Osteoblast (primary cell): ENCODE measurements at regions not wholly inside any gene's neighbourhood (a gene's known extent, or its start where the extent isn't known, plus 50 kb on each side); places are given as distances from the start of the nearest gene placed in this dataset.

Experiments used
- DNase-seq: peaks from one replicate; pipeline ENCODE4 v3.0.0; 2011; ENCODE audit warnings: low spot score, mixed read lengths; ENCODE audit not compliant: insufficient read length; ENCODE audit errors: missing footprints
- H2AFZ ChIP-seq: 2 replicates; pipeline ENCODE4 v1.6.0; 2011; ENCODE audit warnings: mild to moderate bottlenecking, low read length
- H3K27ac ChIP-seq: 2 replicates; pipeline ENCODE4 v1.5.1; 2011; ENCODE audit warnings: mild to moderate bottlenecking, low read depth, low read length, moderate library complexity
- H3K27me3 ChIP-seq: 2 replicates; pipeline ENCODE4 v1.6.0; 2012; ENCODE audit warnings: mild to moderate bottlenecking, control low read depth, inconsistent platforms, low read length, moderate library complexity; ENCODE audit not compliant: insufficient read depth
- H3K36me3 ChIP-seq: 2 replicates; pipeline ENCODE4 v1.5.1; 2011; ENCODE audit warnings: mild to moderate bottlenecking, low read length, control low read depth, moderate library complexity; ENCODE audit not compliant: insufficient read depth
- H3K4me1 ChIP-seq: 2 replicates; pipeline ENCODE4 v1.5.1; 2011; ENCODE audit warnings: mild to moderate bottlenecking, low read length, control low read depth, moderate library complexity; ENCODE audit not compliant: insufficient read depth
- H3K4me2 ChIP-seq: 2 replicates; pipeline ENCODE4 v1.6.0; 2011; ENCODE audit warnings: mild to moderate bottlenecking, low read length; ENCODE audit not compliant: insufficient read depth
- H3K4me3 ChIP-seq: fragments of 200-600 bp; sonication (generic); 3 replicates; pipeline ENCODE4 v1.5.1; 2012; ENCODE audit warnings: mild to moderate bottlenecking, low read length, inconsistent platforms; ENCODE audit not compliant: insufficient read depth
- H3K79me2 ChIP-seq: 2 replicates; pipeline ENCODE4 v1.6.0; 2012; ENCODE audit warnings: mild to moderate bottlenecking, low read length, control low read depth, inconsistent platforms; ENCODE audit not compliant: insufficient read depth
- H3K9me3 ChIP-seq: 2 replicates; pipeline ENCODE4 v1.5.1; 2011; ENCODE audit warnings: low read depth, low read length, control low read depth
- H4K20me1 ChIP-seq: 2 replicates; pipeline ENCODE4 v1.6.0; 2012; ENCODE audit warnings: mild to moderate bottlenecking, low read length, control low read depth; ENCODE audit not compliant: insufficient read depth
- CTCF ChIP-seq: IDR thresholded peaks from 2 replicates; pipeline ENCODE4 v1.5.1; 2011; ENCODE audit warnings: mild to moderate bottlenecking, low read depth, low read length, moderate library complexity; ENCODE audit errors: extremely low read depth

GRCh38 chr9:86752733-86753132 is 194.6 kb downstream of the GAS1 start:
- H2AFZ ChIP-seq, result no peak overlapping the region
- no peak for DNase-seq
- H3K36me3 ChIP-seq, result no peaks in the 10 kb centered on the region
- no peaks in the 10 kb centered on the region for H3K79me2 ChIP-seq
- H3K4me3 ChIP-seq, result no peak overlapping the region
- no peak overlapping the region for H3K4me2 ChIP-seq
- no peak for TF ChIP-seq CTCF
- H3K9me3 ChIP-seq, result no peaks in the 10 kb centered on the region
- no peaks in the 10 kb centered on the region for H3K27me3 ChIP-seq
- H3K27ac ChIP-seq, result no peak overlapping the region
- H4K20me1 ChIP-seq, result no peaks in the 10 kb centered on the region
- no peaks in the 10 kb centered on the region for H3K4me1 ChIP-seq

- H3K79me2 ChIP-seq, result no peaks in the 10 kb centered on the region
- TF ChIP-seq CTCF, result no peak
- no peaks in the 10 kb centered on the region for H3K4me1 ChIP-seq
These were observed 195.3 kb downstream of the GAS1 start for GRCh38 chr9:86751956-86752355.

DNA sequence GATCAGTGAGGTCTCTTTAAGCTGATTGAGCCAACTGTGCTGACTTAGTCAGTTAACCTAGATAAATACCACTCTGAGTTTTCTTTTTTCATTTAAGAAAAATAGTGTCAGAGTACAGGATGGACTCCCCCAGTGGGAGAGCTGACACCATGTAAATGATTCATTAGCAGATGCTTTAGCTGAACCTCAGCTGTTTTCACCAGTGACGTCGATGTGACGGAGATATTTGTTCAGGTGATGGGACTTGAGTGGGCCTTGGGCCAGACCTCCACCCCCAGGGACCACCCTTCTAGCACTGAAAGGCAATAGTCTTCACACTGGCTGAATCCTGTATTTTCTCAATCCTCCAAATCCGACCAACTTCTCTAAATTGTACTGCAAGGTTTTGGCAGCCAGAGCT is 196.1 kb downstream of the GAS1 start:
- Histone ChIP-seq H4K20me1 (no peaks in the 10 kb centered on the region), H3K79me2 (no peaks in the 10 kb centered on the region), H3K4me2 (no peak overlapping the region), H3K4me1 (no peaks in the 10 kb centered on the region), H3K27me3 (no peaks in the 10 kb centered on the region), H2AFZ (no peak overlapping the region), H3K9me3 (no peaks in the 10 kb centered on the region), H3K27ac (no peak overlapping the region), H3K4me3 (no peak overlapping the region), H3K36me3 (no peaks in the 10 kb centered on the region)
- DNase-seq, result peak; percentile 52
- no peak for TF ChIP-seq CTCF

More at GRCh38 chr9:86751956-86752355, 195.3 kb downstream of the GAS1 start:
- Histone ChIP-seq H4K20me1 (no peaks in the 10 kb centered on the region), H3K36me3 (no peaks in the 10 kb centered on the region), H3K27me3 (no peaks in the 10 kb centered on the region), H3K9me3 (no peaks in the 10 kb centered on the region), H2AFZ (no peak overlapping the region), H3K27ac (no peak overlapping the region), H3K4me2 (no peak overlapping the region), H3K4me3 (no peak overlapping the region)
- DNase-seq, result no peak

DNA sequence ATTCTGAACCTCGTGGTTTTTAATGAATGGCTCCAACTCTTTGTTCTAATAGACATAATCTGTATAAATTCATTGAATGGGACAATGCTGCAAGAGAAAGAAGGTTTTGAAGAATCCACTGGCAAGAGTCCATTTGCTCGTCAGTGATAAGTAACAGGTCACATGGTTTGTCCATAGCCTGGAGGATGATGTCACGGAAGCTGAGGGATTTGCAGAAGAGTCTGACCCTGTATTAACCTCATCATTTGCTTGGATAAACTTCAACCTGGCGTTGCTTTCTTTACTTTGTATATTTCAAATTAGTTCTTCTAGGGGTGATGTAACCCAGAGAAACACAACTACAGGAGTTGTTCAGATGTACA is 197.4 kb downstream of the GAS1 start:
- H4K20me1 ChIP-seq, result no peaks in the 10 kb centered on the region
- TF ChIP-seq CTCF, result no peak
- no peaks in the 10 kb centered on the region for H3K9me3 ChIP-seq
- H2AFZ ChIP-seq, result no peak overlapping the region
- H3K36me3 ChIP-seq, result no peaks in the 10 kb centered on the region
- H3K4me2 ChIP-seq, result no peak overlapping the region
- no peak overlapping the region for H3K27ac ChIP-seq
- H3K27me3 ChIP-seq, result no peaks in the 10 kb centered on the region
- no peaks in the 10 kb centered on the region for H3K4me1 ChIP-seq
- H3K4me3 ChIP-seq, result no peak overlapping the region
- no peak for DNase-seq
- H3K79me2 ChIP-seq, result no peaks in the 10 kb centered on the region
